ENCODE measurements at regions not wholly inside any gene's neighbourhood (a gene's known extent, or its start where the extent isn't known, plus 50 kb on each side); places are given as distances from the start of the nearest gene placed in this dataset.

DNA sequence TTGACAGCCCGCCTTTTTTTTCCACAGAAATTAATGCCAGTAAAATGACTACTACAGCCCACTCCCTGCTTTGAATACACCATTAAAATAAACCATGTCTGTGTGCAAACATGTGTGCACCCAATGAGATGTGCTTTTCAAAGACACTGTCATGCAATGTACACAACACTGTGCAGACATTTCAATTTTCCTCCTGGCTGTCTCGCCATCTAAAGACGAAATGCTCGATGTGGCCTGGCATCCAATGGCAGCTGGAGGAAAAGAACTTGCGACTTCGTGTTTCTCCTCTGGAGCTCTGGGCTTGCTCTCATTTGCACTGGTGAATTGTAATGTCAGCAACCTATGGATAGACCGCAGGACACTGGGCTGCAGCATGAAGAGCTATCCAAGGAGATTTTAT, 147.0 kb upstream of the NAV2 start:
- WGBS (ENCODE audit: insufficient coverage), result 67% methylated on average over 1 of the region's 7 CpGs
- H3K27me3 Mint-ChIP-seq, result peaks cover 10 to 19% of the 10 kb centered on the region in 2 donors
- H3K36me3 ChIP-seq (ENCODE audit: control insufficient read depth in 2 of 2, extremely low read depth in 1 of 2, insufficient read depth in 1 of 2, low read length in 1 of 2), result no peaks in the 10 kb centered on the region
- no peak overlapping the region for H3K4me3 ChIP-seq (ENCODE audit: control insufficient read depth in 1 of 2, extremely low read depth in 1 of 2, low read length in 1 of 2)
- H3K36me3 Mint-ChIP-seq, result no peaks in the 10 kb centered on the region
- no peak overlapping the region for H3K4me3 Mint-ChIP-seq
- H3K9me3 ChIP-seq, result no peaks in the 10 kb centered on the region
- peaks cover 0 to 24% of the 10 kb centered on the region in 2 experiments for H3K27me3 ChIP-seq (replicated peaks in 1 of 2; ENCODE audit: control insufficient read depth in 2 of 2, extremely low read depth in 1 of 2, insufficient read depth in 2 of 2, low read length in 1 of 2)
- H3K27ac Mint-ChIP-seq, result no peak overlapping the region
- no peak for ATAC-seq (replicated peaks in 1 of 4)
- POLR2A ChIA-PET, result no interaction called here
- H3K4me1 Mint-ChIP-seq, result no peaks in the 10 kb centered on the region
- no peaks in the 10 kb centered on the region for H3K9me3 Mint-ChIP-seq
- no peak overlapping the region for H3K27ac ChIP-seq (ENCODE audit: low read length)
- DNase-seq, result no peak
- H3K4me1 ChIP-seq (ENCODE audit: control insufficient read depth in 1 of 2, extremely low read depth in 1 of 2, insufficient read depth in 2 of 2, low read length in 2 of 2), result peaks cover 0 to 3% of the 10 kb centered on the region in 2 experiments
- CTCF ChIA-PET, result interaction anchor here (0.7 to 1.5 kb wide), 5 partner anchors 12 to 178 kb away, joined by 3 to 5 read pairs (median 4); no protein-coding TSS in a partner anchor

DNA sequence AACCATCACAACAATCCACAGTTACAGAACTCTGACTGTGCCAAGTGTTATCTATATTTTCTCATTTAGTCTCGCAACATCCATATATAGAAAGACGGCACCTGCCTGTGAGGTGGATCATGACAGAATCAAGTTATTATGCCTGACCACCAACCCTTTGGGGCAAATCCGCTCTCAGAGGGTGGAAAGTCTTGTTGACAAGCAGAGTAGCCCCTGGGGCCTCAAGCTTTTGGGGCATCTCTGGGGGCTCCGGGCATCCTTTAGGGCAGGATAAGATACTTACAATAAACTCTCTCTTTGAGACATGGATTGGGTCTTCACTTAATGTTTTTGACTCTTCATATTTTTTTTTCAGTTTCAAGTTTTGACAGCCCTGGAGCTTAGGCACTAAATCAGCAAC, 150.5 kb upstream of the NAV2 start:
- ChIA-PET CTCF (interaction anchor here in 1 of 2 donors (0.6 to 1.9 kb wide), 3 partner anchors 8 to 1206 kb away, joined by 3 to 7 read pairs (median 4); no protein-coding TSS in a partner anchor), POLR2A (no interaction called here)
- Histone ChIP-seq H3K9me3 (no peaks in the 10 kb centered on the region), H3K4me1 (ENCODE audit: control insufficient read depth in 1 of 2, extremely low read depth in 1 of 2, insufficient read depth in 2 of 2, low read length in 2 of 2) (peaks cover 0 to 3% of the 10 kb centered on the region in 2 experiments), H3K36me3 (ENCODE audit: control insufficient read depth in 2 of 2, extremely low read depth in 1 of 2, insufficient read depth in 1 of 2, low read length in 1 of 2) (no peaks in the 10 kb centered on the region), H3K27ac (ENCODE audit: low read length) (no peak overlapping the region), H3K4me3 (ENCODE audit: control insufficient read depth in 1 of 2, extremely low read depth in 1 of 2, low read length in 1 of 2) (no peak overlapping the region), H3K27me3 (replicated peaks in 1 of 2; ENCODE audit: control insufficient read depth in 2 of 2, extremely low read depth in 1 of 2, insufficient read depth in 2 of 2, low read length in 1 of 2) (peaks cover 0 to 25% of the 10 kb centered on the region in 2 experiments)
- Mint-ChIP-seq H3K9me3 (no peaks in the 10 kb centered on the region), H3K36me3 (no peaks in the 10 kb centered on the region), H3K27ac (no peak overlapping the region), H3K4me1 (peaks cover 0 to 4% (median 2%) of the 10 kb centered on the region in 3 donors), H3K4me3 (no peak overlapping the region), H3K27me3 (peaks cover 17 to 19% of the 10 kb centered on the region in 2 donors)
- ATAC-seq (replicated peaks in 1 of 4), result no peak
- WGBS (ENCODE audit: insufficient coverage), result 100% methylated on average over 1 of the region's 4 CpGs
- no peak for DNase-seq

DNA sequence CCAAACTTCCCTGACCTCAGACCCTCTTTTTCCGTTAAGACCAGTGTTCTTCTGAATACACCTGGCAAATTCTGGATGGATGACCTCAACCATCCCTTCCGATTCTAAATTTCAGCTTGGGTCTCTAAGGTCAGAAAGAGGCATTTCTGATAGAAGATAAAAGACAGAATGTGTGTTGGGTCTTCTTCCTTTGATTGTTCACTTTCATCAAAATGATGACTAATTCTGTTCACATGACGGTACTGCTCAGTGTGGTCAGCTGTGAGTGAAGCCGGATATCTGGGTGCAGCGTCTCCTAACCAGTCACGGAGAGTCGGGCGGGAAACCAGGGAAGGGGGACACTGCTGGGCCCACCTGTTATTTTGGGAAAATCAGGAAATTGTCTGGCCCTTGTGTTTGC, 151.6 kb upstream of the NAV2 start:
- H3K27ac ChIP-seq (ENCODE audit: low read length), result no peak overlapping the region
- H3K4me1 ChIP-seq (ENCODE audit: control insufficient read depth in 1 of 2, extremely low read depth in 1 of 2, insufficient read depth in 2 of 2, low read length in 2 of 2), result peaks cover 0 to 3% of the 10 kb centered on the region in 2 experiments
- H3K36me3 Mint-ChIP-seq, result no peaks in the 10 kb centered on the region
- peaks cover 0 to 4% (median 2%) of the 10 kb centered on the region in 3 donors for H3K4me1 Mint-ChIP-seq
- H3K4me3 ChIP-seq (ENCODE audit: control insufficient read depth in 1 of 2, extremely low read depth in 1 of 2, low read length in 1 of 2), result no peak overlapping the region
- ChIA-PET CTCF (interaction anchor here (0.8 to 3.1 kb wide), 7 partner anchors 10 to 494 kb away, joined by 3 to 16 read pairs (median 5); no protein-coding TSS in a partner anchor), POLR2A (no interaction called here)
- H3K27ac Mint-ChIP-seq, result no peak overlapping the region
- DNase-seq (no peak), ATAC-seq (replicated peaks in 1 of 4) (no peak)
- no CpG with 5 or more reads among the region's 8 CpGs for WGBS (ENCODE audit: insufficient coverage)
- H3K9me3 ChIP-seq, result no peaks in the 10 kb centered on the region
- H3K27me3 Mint-ChIP-seq, result peaks cover 17% of the 10 kb centered on the region in 2 donors
- H3K36me3 ChIP-seq (ENCODE audit: control insufficient read depth in 2 of 2, extremely low read depth in 1 of 2, insufficient read depth in 1 of 2, low read length in 1 of 2), result no peaks in the 10 kb centered on the region
- peaks cover 0 to 25% of the 10 kb centered on the region in 2 experiments for H3K27me3 ChIP-seq (replicated peaks in 1 of 2; ENCODE audit: control insufficient read depth in 2 of 2, extremely low read depth in 1 of 2, insufficient read depth in 2 of 2, low read length in 1 of 2)
- no peaks in the 10 kb centered on the region for H3K9me3 Mint-ChIP-seq
- no peak overlapping the region for H3K4me3 Mint-ChIP-seq

DNA sequence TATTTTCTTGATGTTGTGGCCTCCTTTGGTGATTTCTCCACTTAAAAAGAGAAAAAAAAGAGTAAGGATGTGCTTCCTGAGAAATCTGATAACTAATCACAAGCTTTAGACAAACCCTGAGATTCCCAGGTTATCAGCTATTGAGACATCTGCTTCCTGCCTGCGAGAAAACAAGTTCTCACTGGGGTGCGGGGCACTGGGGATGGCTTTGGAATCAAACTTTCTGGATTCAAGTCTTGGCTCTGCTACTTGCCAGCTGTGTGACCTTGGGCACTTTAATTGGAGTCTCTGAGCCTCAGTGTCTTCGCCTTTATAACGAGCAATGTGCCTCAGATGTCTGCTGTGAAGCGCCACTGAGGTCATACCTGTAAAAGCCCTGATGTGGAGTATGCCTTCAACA, 152.5 kb upstream of the NAV2 start:
- ATAC-seq (replicated peaks in 1 of 4) (no peak), DNase-seq (no peak)
- Mint-ChIP-seq H3K9me3 (no peaks in the 10 kb centered on the region), H3K27ac (no peak overlapping the region), H3K4me1 (peaks cover 0 to 4% (median 2%) of the 10 kb centered on the region in 3 donors), H3K4me3 (no peak overlapping the region), H3K36me3 (no peaks in the 10 kb centered on the region), H3K27me3 (peaks cover 17% of the 10 kb centered on the region in 2 donors)
- Histone ChIP-seq H3K27me3 (replicated peaks in 1 of 2; ENCODE audit: control insufficient read depth in 2 of 2, extremely low read depth in 1 of 2, insufficient read depth in 2 of 2, low read length in 1 of 2) (peaks cover 0 to 25% of the 10 kb centered on the region in 2 experiments), H3K9me3 (no peaks in the 10 kb centered on the region), H3K36me3 (ENCODE audit: control insufficient read depth in 2 of 2, extremely low read depth in 1 of 2, insufficient read depth in 1 of 2, low read length in 1 of 2) (no peaks in the 10 kb centered on the region), H3K4me1 (ENCODE audit: control insufficient read depth in 1 of 2, extremely low read depth in 1 of 2, insufficient read depth in 2 of 2, low read length in 2 of 2) (peaks cover 0 to 3% of the 10 kb centered on the region in 2 experiments), H3K27ac (ENCODE audit: low read length) (no peak overlapping the region), H3K4me3 (ENCODE audit: control insufficient read depth in 1 of 2, extremely low read depth in 1 of 2, low read length in 1 of 2) (no peak overlapping the region)
- WGBS (ENCODE audit: insufficient coverage), result 59% methylated on average over 4 of the region's 5 CpGs
- ChIA-PET POLR2A (no interaction called here), CTCF (interaction anchor here (0.6 to 3.1 kb wide), 16 partner anchors 9 to 493 kb away, joined by 3 to 16 read pairs (median 3); no protein-coding TSS in a partner anchor)

DNA sequence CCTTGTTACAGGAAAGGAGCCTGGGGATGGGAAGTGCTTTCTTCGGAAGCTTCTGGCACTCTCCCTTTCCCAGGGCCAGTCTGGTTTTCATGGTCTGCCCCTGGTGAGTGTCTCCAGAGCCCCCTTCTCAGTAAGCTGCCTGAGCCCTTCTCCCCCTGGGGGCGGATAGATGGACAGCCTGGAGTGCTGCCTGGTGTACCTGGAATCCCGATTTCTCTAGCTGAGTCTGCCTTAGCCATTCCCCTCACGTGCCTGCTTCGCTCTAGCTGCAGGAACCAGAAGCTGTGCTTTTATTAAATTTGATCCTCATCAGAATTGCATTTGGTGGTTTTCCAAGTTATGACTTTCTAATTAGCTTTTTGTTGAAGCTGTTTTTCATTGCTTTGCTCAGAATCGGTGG, 152.9 kb upstream of the NAV2 start:
- POLR2A ChIA-PET, result interaction anchor here in 1 of 2 donors (0.5 kb wide), 1 partner anchor 154 kb away, joined by 3 read pairs; no protein-coding TSS in a partner anchor
- no peak overlapping the region for H3K27ac Mint-ChIP-seq
- no peaks in the 10 kb centered on the region for H3K9me3 Mint-ChIP-seq
- H3K27me3 Mint-ChIP-seq, result peaks cover 17% of the 10 kb centered on the region in 2 donors
- Histone ChIP-seq H3K27ac (ENCODE audit: low read length) (no peak overlapping the region), H3K27me3 (replicated peaks in 1 of 2; ENCODE audit: control insufficient read depth in 2 of 2, extremely low read depth in 1 of 2, insufficient read depth in 2 of 2, low read length in 1 of 2) (peaks cover 0 to 21% of the 10 kb centered on the region in 2 experiments), H3K36me3 (ENCODE audit: control insufficient read depth in 2 of 2, extremely low read depth in 1 of 2, insufficient read depth in 1 of 2, low read length in 1 of 2) (no peaks in the 10 kb centered on the region), H3K9me3 (no peaks in the 10 kb centered on the region), H3K4me3 (ENCODE audit: control insufficient read depth in 1 of 2, extremely low read depth in 1 of 2, low read length in 1 of 2) (no peak overlapping the region), H3K4me1 (ENCODE audit: control insufficient read depth in 1 of 2, extremely low read depth in 1 of 2, insufficient read depth in 2 of 2, low read length in 2 of 2) (peaks cover 0 to 3% of the 10 kb centered on the region in 2 experiments)
- no peak for ATAC-seq (replicated peaks in 1 of 4)
- 78% methylated on average over 5 of the region's 6 CpGs for WGBS (ENCODE audit: insufficient coverage)
- H3K4me1 Mint-ChIP-seq, result peaks cover 0 to 4% (median 2%) of the 10 kb centered on the region in 3 donors
- H3K4me3 Mint-ChIP-seq, result no peak overlapping the region
- CTCF ChIA-PET, result interaction anchor here (0.6 to 3.1 kb wide), 14 partner anchors 12 to 493 kb away, joined by 3 to 16 read pairs (median 3); no protein-coding TSS in a partner anchor
- no peak for DNase-seq
- no peaks in the 10 kb centered on the region for H3K36me3 Mint-ChIP-seq

DNA sequence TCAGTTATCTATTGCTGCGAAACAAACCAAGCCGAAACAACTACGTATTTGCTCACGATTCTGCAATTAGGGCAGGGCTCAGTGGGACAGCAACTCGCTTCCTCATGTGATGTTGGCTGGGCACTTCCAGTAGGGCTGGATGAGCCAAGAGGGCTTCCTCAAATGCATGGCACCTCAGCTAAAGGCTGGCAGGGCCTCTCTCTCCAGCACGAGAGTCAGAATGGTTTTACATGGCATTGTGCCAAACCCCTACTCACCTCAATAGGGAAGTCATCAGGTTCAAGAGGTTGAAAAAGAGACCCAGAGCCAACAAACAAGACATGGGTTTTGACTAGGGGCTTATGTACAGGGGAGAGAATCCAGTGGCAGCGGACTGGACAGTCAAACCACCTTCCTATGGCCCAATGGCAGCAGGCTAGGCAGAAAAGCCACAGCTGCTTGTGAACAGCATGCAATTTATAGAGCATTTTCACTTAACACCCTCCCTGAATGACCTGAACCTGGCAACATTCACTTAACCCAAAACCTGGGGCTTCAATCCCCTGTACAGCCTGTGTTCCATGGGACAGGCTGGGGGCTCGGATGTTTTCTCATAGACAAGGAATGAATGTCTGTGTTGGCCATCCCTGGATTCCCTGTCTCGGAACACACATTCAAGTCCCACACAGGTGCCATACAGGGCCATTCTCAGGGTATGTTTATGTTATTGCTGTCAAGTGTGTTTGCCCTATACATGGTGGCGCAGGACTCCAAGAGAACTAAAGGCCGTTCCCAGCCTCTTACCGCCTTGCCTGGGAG, 154.2 kb upstream of the NAV2 start:
- no peaks in the 10 kb centered on the region for H3K9me3 ChIP-seq
- DNase-seq (peak in 1 of 35 experiments; percentile 4), ATAC-seq (replicated peaks in 1 of 4) (no peak)
- H3K4me1 Mint-ChIP-seq, result peaks cover 0 to 4% (median 2%) of the 10 kb centered on the region in 3 donors
- WGBS (ENCODE audit: insufficient coverage), result 80% methylated on average over 6 of the region's 12 CpGs
- H3K36me3 Mint-ChIP-seq, result no peaks in the 10 kb centered on the region
- H3K27me3 ChIP-seq (replicated peaks in 1 of 2; ENCODE audit: control insufficient read depth in 2 of 2, extremely low read depth in 1 of 2, insufficient read depth in 2 of 2, low read length in 1 of 2), result peaks cover 0 to 14% of the 10 kb centered on the region in 2 experiments
- no peak overlapping the region for H3K27ac Mint-ChIP-seq
- H3K4me3 ChIP-seq (ENCODE audit: control insufficient read depth in 1 of 2, extremely low read depth in 1 of 2, low read length in 1 of 2), result no peak overlapping the region
- peaks cover 17% of the 10 kb centered on the region in 2 donors for H3K27me3 Mint-ChIP-seq
- H3K36me3 ChIP-seq (ENCODE audit: control insufficient read depth in 2 of 2, extremely low read depth in 1 of 2, insufficient read depth in 1 of 2, low read length in 1 of 2), result no peaks in the 10 kb centered on the region
- H3K4me1 ChIP-seq (ENCODE audit: control insufficient read depth in 1 of 2, extremely low read depth in 1 of 2, insufficient read depth in 2 of 2, low read length in 2 of 2), result no peaks in the 10 kb centered on the region
- H3K9me3 Mint-ChIP-seq, result no peaks in the 10 kb centered on the region
- no peak overlapping the region for H3K27ac ChIP-seq (ENCODE audit: low read length)
- no peak overlapping the region for H3K4me3 Mint-ChIP-seq
- CTCF ChIA-PET, result interaction anchor here (1.6 to 3.1 kb wide), 2 partner anchors 184 to 185 kb away, joined by 4 to 12 read pairs; no protein-coding TSS in a partner anchor
- POLR2A ChIA-PET, result no interaction called here
